CD14-positive monocyte (primary cell): ENCODE measurements at regions not wholly inside any gene's neighbourhood (a gene's known extent, or its start where the extent isn't known, plus 50 kb on each side); places are given as distances from the start of the nearest gene placed in this dataset.
A peak's percentile ranks its signal among the peaks of the same experiment; 100 is the strongest.

Source experiments
- DNase-seq, 3 donors: peaks; one replicate each; pipeline ENCODE4 v3.0.0-alpha.2; 2011 to 2022
- H2AFZ ChIP-seq: 2 replicates; pipeline ENCODE4 v1.6.0; 2012; ENCODE audit warnings: mild to moderate bottlenecking, low read depth, low read length, inconsistent platforms; ENCODE audit not compliant: insufficient read depth, poor library complexity, severe bottlenecking
- H3K27ac ChIP-seq, 2 donors: 1 replicate in 1 of 2; 2 replicates in 1 of 2; pipeline ENCODE4 v1.5.1; 2012 to 2013; ENCODE audit warnings: low read length in 2 of 2, control low read depth in 1 of 2, inconsistent platforms in 1 of 2, low read depth in 1 of 2, mild to moderate bottlenecking in 1 of 2
- H3K27me3 ChIP-seq, 2 donors: one replicate each; pipeline versions ENCODE4 v1.6.0 to v1.6.1; 2011 to 2013; ENCODE audit warnings: low read length in 2 of 2; ENCODE audit not compliant: control insufficient read depth in 2 of 2, insufficient read depth in 2 of 2
- H3K36me3 ChIP-seq, 2 donors: replicated peaks in 1 of 2; 1 replicate in 1 of 2; 2 replicates in 1 of 2; pipeline versions ENCODE4 v1.5.1 to v1.6.1; 2012 to 2013; ENCODE audit warnings: low read length in 2 of 2, control low read depth in 1 of 2, inconsistent platforms in 1 of 2, mild to moderate bottlenecking in 1 of 2; ENCODE audit not compliant: insufficient read depth in 2 of 2, control insufficient read depth in 1 of 2
- H3K4me1 ChIP-seq, 2 donors: 1 replicate in 1 of 2; 2 replicates in 1 of 2; pipeline versions ENCODE4 v1.5.1 to v1.6.1; 2012 to 2013; ENCODE audit warnings: low read length in 2 of 2, control low read depth in 1 of 2, inconsistent platforms in 1 of 2, mild to moderate bottlenecking in 1 of 2, moderate library complexity in 1 of 2; ENCODE audit not compliant: insufficient read depth in 2 of 2, control insufficient read depth in 1 of 2
- H3K4me2 ChIP-seq: replicated peaks from 2 replicates; pipeline ENCODE3; 2012; ENCODE audit warnings: low read length, moderate library complexity, mild to moderate bottlenecking; ENCODE audit not compliant: poor library complexity, severe bottlenecking; ENCODE audit errors: extremely low read depth
- H3K4me3 ChIP-seq, 3 experiments: fragments of 200-600 bp in 1 of 3; sonication (generic) in 1 of 3; replicated peaks in 1 of 3; 1 replicate in 2 of 3; 2 replicates in 1 of 3; pipeline ENCODE4 v1.5.1; 2011 to 2013; ENCODE audit warnings: low read length in 3 of 3, mild to moderate bottlenecking in 3 of 3, control low read depth in 2 of 3, low read depth in 2 of 3, inconsistent platforms in 1 of 3, moderate library complexity in 1 of 3
- H3K79me2 ChIP-seq: 2 replicates; pipeline ENCODE4 v1.6.0; 2012; ENCODE audit warnings: mild to moderate bottlenecking, control low read depth, inconsistent platforms, low read length, moderate library complexity; ENCODE audit not compliant: insufficient read depth
- H3K9ac ChIP-seq: 2 replicates; pipeline ENCODE4 v1.6.0; 2017; ENCODE audit warnings: low read length, mild to moderate bottlenecking; ENCODE audit not compliant: insufficient read depth, poor library complexity, severe bottlenecking
- H3K9me3 ChIP-seq, 2 donors: replicated peaks in 1 of 2; 1 replicate in 1 of 2; 2 replicates in 1 of 2; pipeline versions ENCODE4 v1.5.1 to v1.6.1; 2012 to 2013; ENCODE audit warnings: low read length in 2 of 2, control low read depth in 1 of 2; ENCODE audit not compliant: control insufficient read depth in 1 of 2, insufficient read depth in 1 of 2
- H4K20me1 ChIP-seq: 2 replicates; pipeline ENCODE4 v1.6.0; 2012; ENCODE audit warnings: mild to moderate bottlenecking, low read length, control low read depth, moderate library complexity; ENCODE audit not compliant: insufficient read depth
- H3K27ac Mint-ChIP-seq, 7 donors: one replicate each; pipeline ENCODE4 v1.8.0; 2020; ENCODE audit warnings: mild to moderate bottlenecking in 7 of 7, mixed read lengths in 7 of 7, moderate library complexity in 6 of 7, inconsistent platforms in 2 of 7
- H3K27me3 Mint-ChIP-seq, 3 donors: one replicate each; pipeline ENCODE4 v1.8.0; 2021 to 2022; ENCODE audit warnings: low read depth in 3 of 3, mild to moderate bottlenecking in 3 of 3, mixed read lengths in 3 of 3, moderate library complexity in 3 of 3, inconsistent platforms in 1 of 3
- H3K36me3 Mint-ChIP-seq, 2 donors: one replicate each; pipeline ENCODE4 v1.8.0; 2020; ENCODE audit warnings: mixed read lengths in 2 of 2, inconsistent platforms in 1 of 2, mild to moderate bottlenecking in 1 of 2
- H3K4me1 Mint-ChIP-seq: one replicate; pipeline ENCODE4 v1.8.0; 2020; ENCODE audit warnings: mild to moderate bottlenecking, mixed read lengths
- H3K4me3 Mint-ChIP-seq, 2 donors: one replicate each; pipeline ENCODE4 v1.8.0; 2020; ENCODE audit warnings: mild to moderate bottlenecking in 2 of 2, mixed read lengths in 2 of 2, moderate library complexity in 1 of 2
- H3K9me3 Mint-ChIP-seq, 7 donors: one replicate each; pipeline ENCODE4 v1.8.0; 2020 to 2022; ENCODE audit warnings: mixed read lengths in 7 of 7, mild to moderate bottlenecking in 6 of 7, moderate library complexity in 6 of 7, inconsistent platforms in 2 of 7
- CTCF ChIP-seq: fragments of 200-600 bp; IDR thresholded peaks from one replicate; pipeline ENCODE4 v1.8.0; 2022; ENCODE audit warnings: antibody characterized with exemption, mild to moderate bottlenecking
- WGBS: methylation state at CpG from one replicate; pipeline ENCODE4 v1.1.5; 2013; ENCODE audit warnings: missing lambda C conversion rate; ENCODE audit not compliant: insufficient coverage; 5-methylcytosine and 5-hydroxymethylcytosine counted together
- intact Hi-C, 2 donors: fragments of 100-400 bp; cut with micrococcal nuclease; formaldehyde crosslinking; loops; one replicate each; pipeline versions ENCODE4 v1.15.0 to v1.15.1; 2023

- no peak overlapping the region for H3K27ac ChIP-seq
- H3K9ac ChIP-seq: no peak overlapping the region
- 46% methylated on average over 2 of the region's 2 CpGs for WGBS
- no peak overlapping the region for H3K4me3 ChIP-seq
- H3K27me3 ChIP-seq: no peaks in the 10 kb centered on the region
- peaks cover 15 to 57% of the 10 kb centered on the region in 2 donors for H3K36me3 ChIP-seq
- H3K4me3 Mint-ChIP-seq: no peak overlapping the region
- no peaks in the 10 kb centered on the region for H3K9me3 ChIP-seq
- no peaks in the 10 kb centered on the region for H3K79me2 ChIP-seq
- TF ChIP-seq CTCF: no peak
- intact Hi-C loops: no loop called here
- peaks cover 46 to 58% of the 10 kb centered on the region in 2 donors for H3K36me3 Mint-ChIP-seq
- no peak overlapping the region for H3K4me2 ChIP-seq
- no peaks in the 10 kb centered on the region for H4K20me1 ChIP-seq
- no peaks in the 10 kb centered on the region for H3K4me1 Mint-ChIP-seq
- H3K4me1 ChIP-seq: no peaks in the 10 kb centered on the region
- H3K27me3 Mint-ChIP-seq: no peaks in the 10 kb centered on the region
- peak overlapping the region in 1 of 7 donors; percentile 55 for H3K27ac Mint-ChIP-seq
- no peak overlapping the region for H2AFZ ChIP-seq
- DNase-seq: no peak
- no peaks in the 10 kb centered on the region for H3K9me3 Mint-ChIP-seq
Measured at GRCh38 chr18:46268671-46269070, 164.5 kb downstream of the HAUS1 start.

GRCh38 chr18:46269275-46269674 is 165.1 kb downstream of the HAUS1 start:
- Histone ChIP-seq H3K4me2 (no peak overlapping the region), H3K79me2 (no peaks in the 10 kb centered on the region), H4K20me1 (no peaks in the 10 kb centered on the region), H3K4me1 (no peaks in the 10 kb centered on the region), H2AFZ (no peak overlapping the region), H3K4me3 (no peak overlapping the region), H3K9me3 (no peaks in the 10 kb centered on the region), H3K9ac (no peak overlapping the region), H3K27ac (no peak overlapping the region), H3K27me3 (no peaks in the 10 kb centered on the region), H3K36me3 (peaks cover 9 to 51% of the 10 kb centered on the region in 2 donors)
- TF ChIP-seq CTCF: no peak
- intact Hi-C loops: no loop called here
- Mint-ChIP-seq H3K9me3 (no peaks in the 10 kb centered on the region), H3K4me3 (no peak overlapping the region), H3K27me3 (peaks cover 0 to 1% (median 0%) of the 10 kb centered on the region in 3 donors), H3K36me3 (peaks cover 40 to 52% of the 10 kb centered on the region in 2 donors), H3K4me1 (no peaks in the 10 kb centered on the region), H3K27ac (no peak overlapping the region)
- no peak for DNase-seq
- WGBS: no CpG with 5 or more reads among the region's 1 CpG
